DOHH2 (cell line): ENCODE measurements at regions not wholly inside any gene's neighbourhood (a gene's known extent, or its start where the extent isn't known, plus 50 kb on each side); places are given as distances from the start of the nearest gene placed in this dataset.

Experiments used
- EZH2phosphoT487 ChIP-seq: fragments of 200-600 bp; sonication (generic); IDR thresholded peaks from 2 replicates; pipeline ENCODE4 v1.6.1; 2017; ENCODE audit warnings: borderline replicate concordance, mild to moderate bottlenecking, antibody characterized with exemption, low read length, moderate library complexity, mixed read lengths
- TF ChIP-seq, protein P1 (sequence below): fragments of 200-600 bp; sonication (generic); IDR thresholded peaks from one replicate; pipeline ENCODE4 v1.5.1; 2014; ENCODE audit warnings: antibody characterized with exemption, mild to moderate bottlenecking, low read depth, low read length; ENCODE audit not compliant: poor library complexity, severe bottlenecking

DNA sequence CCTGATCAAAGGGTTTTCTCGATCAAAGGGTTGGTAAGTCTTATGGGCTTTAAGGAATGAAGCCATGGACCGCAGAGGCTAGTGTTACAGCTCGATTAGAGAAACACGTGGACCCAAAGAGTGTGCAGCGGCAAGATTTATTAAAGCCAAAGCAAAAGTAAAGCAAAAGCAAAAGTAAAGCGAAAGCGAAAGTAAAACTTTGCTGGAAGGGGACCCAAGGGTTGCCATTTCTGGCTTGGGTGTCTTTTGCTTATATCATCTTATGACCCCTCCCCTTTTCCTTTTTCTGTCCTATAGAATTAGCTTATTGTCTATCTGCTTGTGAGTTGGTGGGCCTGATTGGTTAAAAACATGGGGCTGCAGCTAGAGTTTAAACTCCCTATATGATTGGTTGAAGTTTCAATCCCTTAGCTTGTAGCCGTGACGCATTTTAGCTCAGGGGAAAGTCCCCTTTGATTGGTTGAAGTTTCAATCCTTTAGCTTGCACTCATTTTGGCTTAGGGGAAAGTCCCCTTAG lies 957.0 kb downstream of the AMY1C start:
- TF ChIP-seq, protein P1, sequence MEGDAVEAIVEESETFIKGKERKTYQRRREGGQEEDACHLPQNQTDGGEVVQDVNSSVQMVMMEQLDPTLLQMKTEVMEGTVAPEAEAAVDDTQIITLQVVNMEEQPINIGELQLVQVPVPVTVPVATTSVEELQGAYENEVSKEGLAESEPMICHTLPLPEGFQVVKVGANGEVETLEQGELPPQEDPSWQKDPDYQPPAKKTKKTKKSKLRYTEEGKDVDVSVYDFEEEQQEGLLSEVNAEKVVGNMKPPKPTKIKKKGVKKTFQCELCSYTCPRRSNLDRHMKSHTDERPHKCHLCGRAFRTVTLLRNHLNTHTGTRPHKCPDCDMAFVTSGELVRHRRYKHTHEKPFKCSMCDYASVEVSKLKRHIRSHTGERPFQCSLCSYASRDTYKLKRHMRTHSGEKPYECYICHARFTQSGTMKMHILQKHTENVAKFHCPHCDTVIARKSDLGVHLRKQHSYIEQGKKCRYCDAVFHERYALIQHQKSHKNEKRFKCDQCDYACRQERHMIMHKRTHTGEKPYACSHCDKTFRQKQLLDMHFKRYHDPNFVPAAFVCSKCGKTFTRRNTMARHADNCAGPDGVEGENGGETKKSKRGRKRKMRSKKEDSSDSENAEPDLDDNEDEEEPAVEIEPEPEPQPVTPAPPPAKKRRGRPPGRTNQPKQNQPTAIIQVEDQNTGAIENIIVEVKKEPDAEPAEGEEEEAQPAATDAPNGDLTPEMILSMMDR = no peak
- no peak for TF ChIP-seq EZH2phosphoT487
